ENCODE measurements at regions not wholly inside any gene's neighbourhood (a gene's known extent, or its start where the extent isn't known, plus 50 kb on each side); places are given as distances from the start of the nearest gene placed in this dataset.

GRCh38 chr17:73840829-73841228, 196.6 kb upstream of the SDK2 start:
- 80 to 89% (median 83%) methylated on average over 1 of the region's 1 CpG for WGBS, 4 donors
- Histone ChIP-seq H3K36me3 (no peaks in the 10 kb centered on the region), H3K4me3 (no peak overlapping the region), H3K27me3 (peaks cover 0 to 17% (median 0%) of the 10 kb centered on the region in 9 donors), H3K9me3 (no peaks in the 10 kb centered on the region), H3K4me1 (no peaks in the 10 kb centered on the region), H3K27ac (no peak overlapping the region)
- intact Hi-C loops (cut with DNase I), result loop anchor here in 9 of 10 donors (2.0 to 10.0 kb wide), 7 partner anchors 130 to 416 kb away; no protein-coding TSS in a partner anchor
- ATAC-seq (no peak), DNase-seq (no peak)
- TF ChIP-seq CTCF (IDR thresholded peaks at IDR 0.05), result no peak
- no peak for TF ChIP-seq POLR2A (IDR thresholded peaks at IDR 0.05)

- Histone ChIP-seq H3K27me3 (peaks cover 0 to 12% (median 0%) of the 10 kb centered on the region in 9 donors), H3K9me3 (no peaks in the 10 kb centered on the region), H3K36me3 (no peaks in the 10 kb centered on the region), H3K27ac (no peak overlapping the region), H3K4me3 (no peak overlapping the region), H3K4me1 (no peaks in the 10 kb centered on the region)
- TF ChIP-seq CTCF (IDR thresholded peaks at IDR 0.05) (peak; percentile 31 to 68 (median 54)), POLR2A (IDR thresholded peaks at IDR 0.05) (no peak)
- WGBS, 4 donors, result 82 to 92% (median 85%) methylated on average over 3 of the region's 3 CpGs
- no peak for DNase-seq
- intact Hi-C loops (cut with DNase I), result loop anchor here in 9 of 10 donors (2.0 to 10.0 kb wide), 7 partner anchors 131 to 417 kb away; no protein-coding TSS in a partner anchor
- ATAC-seq, result peak in 3 of 4 donors; percentile 56 to 66 (median 66)
Observed at GRCh38 chr17:73841431-73842060, 197.3 kb upstream of the SDK2 start.

- Histone ChIP-seq H3K4me3 (no peak overlapping the region), H3K36me3 (no peaks in the 10 kb centered on the region), H3K4me1 (no peaks in the 10 kb centered on the region), H3K9me3 (no peaks in the 10 kb centered on the region), H3K27ac (no peak overlapping the region), H3K27me3 (no peaks in the 10 kb centered on the region)
- DNase-seq (no peak), ATAC-seq (no peak)
- TF ChIP-seq CTCF (IDR thresholded peaks at IDR 0.05), result no peak
- no peak for TF ChIP-seq POLR2A (IDR thresholded peaks at IDR 0.05)
- 92 to 100% (median 94%) methylated on average over 12 of the region's 12 CpGs for WGBS, 4 donors
- intact Hi-C loops (cut with DNase I), result loop anchor here in 2 of 10 donors (10.0 kb wide), 2 partner anchors 193 to 423 kb away; no protein-coding TSS in a partner anchor
Observed at GRCh38 chr17:73847952-73848351, 203.7 kb upstream of the SDK2 start.

GRCh38 chr17:73850426-73850825, 206.2 kb upstream of the SDK2 start:
- ATAC-seq (no peak), DNase-seq (no peak)
- no peaks in the 10 kb centered on the region for H3K4me1 ChIP-seq
- H3K27me3 ChIP-seq, result no peaks in the 10 kb centered on the region
- WGBS, 4 donors, result 61 to 84% (median 69%) methylated on average over 3 of the region's 3 CpGs
- no peak overlapping the region for H3K27ac ChIP-seq
- H3K9me3 ChIP-seq, result peaks cover 0 to 10% (median 0%) of the 10 kb centered on the region in 12 donors
- no peaks in the 10 kb centered on the region for H3K36me3 ChIP-seq
- intact Hi-C loops (cut with DNase I), result no loop called here
- H3K4me3 ChIP-seq, result no peak overlapping the region
- TF ChIP-seq POLR2A (IDR thresholded peaks at IDR 0.05) (no peak), CTCF (IDR thresholded peaks at IDR 0.05) (no peak)
